ENCODE measurements at regions not wholly inside any gene's neighbourhood (a gene's known extent, or its start where the extent isn't known, plus 50 kb on each side); places are given as distances from the start of the nearest gene placed in this dataset.
"Not testable (repeated sequence)": the region's sequence is repeated elsewhere in the genome, so short reads cannot be mapped to it uniquely, and the experiment has no call there.

- DNase-seq (ENCODE audit: low read depth in 4 of 4, low spot score in 3 of 4) = no peak
Observed at GRCh38 chr5:25764733-25765132, 1120.0 kb upstream of the CDH10 start.

GRCh38 chr5:25763781-25764180 lies 1119.0 kb upstream of the CDH10 start:
- DNase-seq (ENCODE audit: low read depth in 4 of 4, low spot score in 3 of 4) = no peak

- DNase-seq (ENCODE audit: low read depth in 4 of 4, low spot score in 3 of 4) = no peak
Observed at GRCh38 chr5:25754895-25755294, 1110.1 kb upstream of the CDH10 start.

GRCh38 chr5:25744908-25745307 lies 1100.1 kb upstream of the CDH10 start:
- DNase-seq (ENCODE audit: low read depth in 4 of 4, low spot score in 3 of 4) = no peak

- DNase-seq (ENCODE audit: low read depth in 4 of 4, low spot score in 3 of 4) = no peak
Observed at GRCh38 chr5:25716680-25717079, 1071.9 kb upstream of the CDH10 start.

GRCh38 chr5:25713259-25713658 lies 1068.5 kb upstream of the CDH10 start:
- DNase-seq (ENCODE audit: low read depth in 4 of 4, low spot score in 3 of 4) = no peak

- DNase-seq (ENCODE audit: low read depth in 4 of 4, low spot score in 3 of 4) = no peak
Observed at GRCh38 chr5:25707093-25707492, 1062.3 kb upstream of the CDH10 start.

- DNase-seq (ENCODE audit: low read depth in 4 of 4, low spot score in 3 of 4) = no peak
Observed at GRCh38 chr5:25701936-25702335, 1057.2 kb upstream of the CDH10 start.

GRCh38 chr5:25694801-25695200 lies 1050.0 kb upstream of the CDH10 start:
- DNase-seq (ENCODE audit: low read depth in 4 of 4, low spot score in 3 of 4) = no peak

GRCh38 chr5:25688156-25688555 lies 1043.4 kb upstream of the CDH10 start:
- DNase-seq (ENCODE audit: low read depth in 4 of 4, low spot score in 3 of 4) = no peak

GRCh38 chr5:25669645-25670401 lies 1025.0 kb upstream of the CDH10 start:
- no peak for DNase-seq (ENCODE audit: low read depth in 4 of 4, low spot score in 3 of 4)

- DNase-seq (ENCODE audit: low read depth in 4 of 4, low spot score in 3 of 4) = no peak
Observed at GRCh38 chr5:25662610-25663009, 1017.8 kb upstream of the CDH10 start.

GRCh38 chr5:25650316-25650715 lies 1005.5 kb upstream of the CDH10 start:
- DNase-seq (ENCODE audit: low read depth in 4 of 4, low spot score in 3 of 4) = not testable (repeated sequence)

- DNase-seq (ENCODE audit: low read depth in 4 of 4, low spot score in 3 of 4) = no peak
Observed at GRCh38 chr5:25649628-25650265, 1005.0 kb upstream of the CDH10 start.

GRCh38 chr5:25646421-25647341 lies 1001.9 kb upstream of the CDH10 start:
- no peak for DNase-seq (ENCODE audit: low read depth in 4 of 4, low spot score in 3 of 4)

- no peak for DNase-seq (ENCODE audit: low read depth in 4 of 4, low spot score in 3 of 4)
Observed at GRCh38 chr5:25641124-25641523, 996.3 kb upstream of the CDH10 start.

GRCh38 chr5:25619273-25619672 lies 974.5 kb upstream of the CDH10 start:
- no peak for DNase-seq (ENCODE audit: low read depth in 4 of 4, low spot score in 3 of 4)

- DNase-seq (ENCODE audit: low read depth in 4 of 4, low spot score in 3 of 4) = no peak
Observed at GRCh38 chr5:25618821-25619220, 974.0 kb upstream of the CDH10 start.

GRCh38 chr5:25614466-25614865 lies 969.7 kb upstream of the CDH10 start:
- no peak for DNase-seq (ENCODE audit: low read depth in 4 of 4, low spot score in 3 of 4)

- DNase-seq (ENCODE audit: low read depth in 4 of 4, low spot score in 3 of 4) = no peak
Observed at GRCh38 chr5:25604681-25605080, 959.9 kb upstream of the CDH10 start.

- DNase-seq (ENCODE audit: low read depth in 4 of 4, low spot score in 3 of 4) = no peak
Observed at GRCh38 chr5:25579111-25579510, 934.3 kb upstream of the CDH10 start.

Data from left renal pelvis (tissue), 4 donors.